NOMO-1 treated with DMSO at 0.1 percent for 48 hours (cell line): ENCODE measurements at regions not wholly inside any gene's neighbourhood (a gene's known extent, or its start where the extent isn't known, plus 50 kb on each side); places are given as distances from the start of the nearest gene placed in this dataset.

ENCODE experiments used
- DNase-seq: peaks from one replicate; lab custom pipeline; 2025; ENCODE audit not compliant: unreplicated experiment; lab: John Stamatoyannopoulos, UW

GRCh38 chr4:106773076-106773905 lies 262.8 kb downstream of the DKK2 start:
- no peak for DNase-seq

- no peak for DNase-seq
Measured at GRCh38 chr4:106767991-106768390, 268.1 kb downstream of the DKK2 start.

- no peak for DNase-seq
Measured at GRCh38 chr4:106766519-106766918, 269.6 kb downstream of the DKK2 start.

DNA sequence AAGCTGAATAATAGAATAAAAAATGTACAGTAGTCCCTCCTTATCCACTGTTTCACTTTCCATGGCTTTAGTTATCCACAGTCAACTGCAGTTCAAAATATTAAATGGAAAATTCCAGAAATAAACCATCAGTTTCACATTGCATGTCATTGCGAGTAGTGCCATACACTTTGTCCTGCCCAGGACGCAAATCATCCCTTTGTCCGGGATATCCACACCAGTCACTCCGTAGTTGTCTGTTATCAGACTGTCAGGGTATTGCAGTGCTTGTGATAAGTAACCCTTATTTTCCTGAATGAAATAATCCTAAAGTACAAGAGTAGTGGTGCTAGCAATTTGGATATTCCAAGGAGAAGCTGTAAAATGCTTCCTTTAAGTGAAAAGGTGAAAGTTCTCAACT lies 271.3 kb downstream of the DKK2 start:
- DNase-seq: no peak

- no peak for DNase-seq
Measured at GRCh38 chr4:106762666-106763443, 273.3 kb downstream of the DKK2 start.

- DNase-seq: no peak
Measured at GRCh38 chr4:106753426-106753825, 282.7 kb downstream of the DKK2 start.

DNA sequence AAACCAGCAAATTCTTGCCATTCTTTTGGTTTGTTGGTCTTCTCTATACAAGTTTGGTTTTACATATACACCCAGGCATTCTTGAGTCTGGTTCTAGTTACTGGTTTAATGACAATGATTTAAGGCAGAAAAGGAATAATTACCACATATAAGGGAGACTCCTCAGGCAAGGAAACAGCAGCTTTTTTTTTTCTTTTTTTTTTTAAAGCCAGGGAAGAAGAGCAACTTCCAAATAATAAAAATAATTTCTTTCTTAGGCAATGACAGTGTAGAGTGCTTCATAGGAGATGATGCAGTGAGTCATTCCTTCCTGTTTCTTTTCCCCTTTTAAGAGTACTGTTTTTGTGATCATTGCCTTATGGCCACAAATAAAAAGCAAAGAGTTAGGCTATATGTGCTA lies 289.7 kb downstream of the DKK2 start:
- peak; percentile 81 for DNase-seq

- no peak for DNase-seq
Measured at GRCh38 chr4:106738121-106738520, 298.0 kb downstream of the DKK2 start.

GRCh38 chr4:106718548-106718947 lies 317.6 kb downstream of the DKK2 start:
- no peak for DNase-seq

DNA sequence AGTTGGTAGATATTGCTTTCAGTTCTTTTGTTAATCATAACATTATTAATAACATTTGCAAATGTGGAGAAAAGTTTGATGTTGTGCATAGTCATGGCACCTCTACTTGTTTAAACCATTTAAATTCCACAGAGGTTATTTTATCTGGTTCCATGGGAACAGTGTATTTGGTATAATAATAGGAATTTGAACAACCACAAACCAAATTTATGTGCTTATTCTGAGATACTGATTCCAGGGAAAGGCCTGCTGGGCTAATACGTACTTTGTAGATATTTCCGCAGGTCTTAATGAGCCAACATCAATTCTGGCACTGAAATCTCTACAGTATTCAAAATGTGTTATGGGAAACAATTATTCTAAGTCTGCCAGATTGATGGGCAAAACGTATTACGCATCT lies 319.0 kb downstream of the DKK2 start:
- DNase-seq: no peak

- no peak for DNase-seq
Measured at GRCh38 chr4:106715825-106716224, 320.3 kb downstream of the DKK2 start.

- DNase-seq: peak; percentile 75
Measured at GRCh38 chr4:106708464-106708816, 327.7 kb downstream of the DKK2 start.

- peak; percentile 75 for DNase-seq
Measured at GRCh38 chr4:106707776-106708463, 328.2 kb downstream of the DKK2 start.

- DNase-seq: no peak
Measured at GRCh38 chr4:106704253-106704870, 331.8 kb downstream of the DKK2 start.

- DNase-seq: no peak
Measured at GRCh38 chr4:106700321-106700720, 331.7 kb upstream of the GIMD1 start.

DNA sequence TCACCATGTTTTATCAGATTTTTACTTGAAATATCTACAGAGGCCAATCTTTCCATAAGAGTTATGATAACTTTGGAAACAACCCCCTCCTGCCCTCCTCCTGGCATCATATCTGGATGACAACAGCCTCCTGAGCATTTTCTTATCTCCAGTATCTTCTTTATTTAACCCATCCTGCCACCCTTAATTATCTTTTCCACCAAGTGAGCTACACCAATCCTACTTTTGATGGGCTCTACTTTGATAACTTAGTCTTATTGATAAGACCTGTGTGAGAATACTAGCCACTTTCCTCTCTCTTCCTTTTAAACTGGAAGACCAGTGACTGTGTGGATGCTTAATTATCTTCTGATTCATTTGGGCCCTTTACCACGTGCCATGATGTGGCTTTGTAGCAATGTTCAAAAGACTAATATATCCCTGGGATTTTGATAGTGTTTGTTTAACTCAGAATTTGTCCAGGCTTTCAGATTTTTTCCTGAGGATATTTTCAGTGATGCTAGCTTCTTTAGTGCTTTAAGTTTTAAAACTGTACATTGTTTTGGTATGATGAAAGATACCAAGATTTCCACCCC lies 330.1 kb upstream of the GIMD1 start:
- no peak for DNase-seq

DNA sequence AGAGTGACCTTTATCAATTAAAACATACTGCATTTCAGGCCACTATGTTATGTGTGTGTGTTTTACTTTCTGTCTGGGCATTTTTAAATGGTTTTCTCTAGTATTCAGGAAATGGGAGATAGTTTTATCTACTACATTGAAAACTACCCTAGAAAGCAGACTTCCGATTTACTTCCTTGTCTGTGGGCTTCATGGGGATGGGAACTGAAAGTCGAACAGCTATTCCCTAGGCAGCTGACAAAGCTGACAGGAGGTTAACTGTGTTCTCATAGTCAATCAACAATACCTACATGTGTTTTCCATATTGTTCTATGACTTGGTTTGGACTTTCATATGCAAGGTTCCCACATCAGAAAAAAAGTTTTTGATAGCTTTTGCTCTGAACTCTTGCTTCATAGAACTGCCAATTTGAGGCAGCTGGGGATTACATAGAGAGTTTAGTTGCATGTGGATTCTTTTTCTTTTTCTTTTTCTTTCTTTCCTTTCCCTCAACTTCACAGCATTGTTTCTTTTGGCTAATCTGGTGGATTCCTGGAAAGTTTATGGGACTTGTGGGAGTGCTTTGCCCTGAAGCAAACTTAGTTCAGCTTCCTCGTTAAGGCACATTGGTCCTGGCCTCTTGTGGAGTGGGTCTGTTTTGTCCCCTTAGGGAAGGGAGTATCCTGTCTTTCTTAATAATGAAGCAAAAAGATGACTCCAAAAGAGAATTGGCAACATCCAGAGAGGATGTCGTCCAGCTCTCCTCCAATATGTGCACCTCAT lies 327.1 kb upstream of the GIMD1 start:
- no peak for DNase-seq

GRCh38 chr4:106694232-106694631 lies 325.7 kb upstream of the GIMD1 start:
- peak; percentile 61 for DNase-seq

GRCh38 chr4:106691749-106692148 lies 323.2 kb upstream of the GIMD1 start:
- DNase-seq: no peak

GRCh38 chr4:106690487-106690886 lies 321.9 kb upstream of the GIMD1 start:
- DNase-seq: peak; percentile 61
